Liver (tissue), 8 donors: ENCODE measurements at regions not wholly inside any gene's neighbourhood (a gene's known extent, or its start where the extent isn't known, plus 50 kb on each side); places are given as distances from the start of the nearest gene placed in this dataset.

Source experiments
- DNase-seq: peaks from one replicate; pipeline ENCODE4 v3.0.0-alpha.2; 2017; ENCODE audit warnings: low spot score
- H3K27ac ChIP-seq, 2 donors: one replicate each; pipeline ENCODE4 v1.7.0; 2013; ENCODE audit warnings: inconsistent platforms in 2 of 2, low read length in 2 of 2, control low read depth in 1 of 2, low read depth in 1 of 2, mild to moderate bottlenecking in 1 of 2
- H3K27me3 ChIP-seq, 4 donors: one replicate each; pipeline versions ENCODE4 v1.6.1 to v1.7.0; 2013; ENCODE audit warnings: low read length in 3 of 4, inconsistent platforms in 1 of 4, mild to moderate bottlenecking in 1 of 4, moderate library complexity in 1 of 4; ENCODE audit not compliant: control insufficient read depth in 4 of 4, insufficient read depth in 4 of 4
- H3K36me3 ChIP-seq, 4 donors: one replicate each; pipeline versions ENCODE4 v1.6.1 to v1.7.0; 2013; ENCODE audit warnings: low read length in 3 of 4, mild to moderate bottlenecking in 3 of 4, low read depth in 1 of 4, moderate library complexity in 1 of 4; ENCODE audit not compliant: control insufficient read depth in 4 of 4, insufficient read depth in 3 of 4
- H3K4me1 ChIP-seq, 4 donors: one replicate each; pipeline versions ENCODE4 v1.6.1 to v1.7.0; 2013; ENCODE audit warnings: low read length in 3 of 4, mild to moderate bottlenecking in 3 of 4, moderate library complexity in 1 of 4; ENCODE audit not compliant: control insufficient read depth in 4 of 4, insufficient read depth in 4 of 4
- H3K4me3 ChIP-seq, 3 donors: one replicate each; pipeline versions ENCODE4 v1.6.1 to v1.7.0; 2013; ENCODE audit warnings: low read length in 3 of 3, control low read depth in 1 of 3, low read depth in 1 of 3, mild to moderate bottlenecking in 1 of 3
- H3K9ac ChIP-seq, 2 donors: one replicate each; pipeline ENCODE4 v1.7.0; 2013; ENCODE audit warnings: low read length in 2 of 2, mild to moderate bottlenecking in 2 of 2, moderate library complexity in 2 of 2, control low read depth in 1 of 2, low read depth in 1 of 2
- H3K9me3 ChIP-seq, 4 donors: one replicate each; pipeline versions ENCODE4 v1.6.1 to v1.7.0; 2013; ENCODE audit warnings: low read length in 3 of 4; ENCODE audit not compliant: control insufficient read depth in 4 of 4
- EGR1 ChIP-seq, 2 donors: IDR thresholded peaks; 2 replicates each; pipeline ENCODE4 v1.6.1; 2016 to 2018; ENCODE audit warnings: antibody characterized with exemption in 2 of 2, low read depth in 2 of 2
- FOXA1 ChIP-seq: IDR thresholded peaks from 2 replicates; pipeline ENCODE4 v1.6.1; 2016; ENCODE audit warnings: antibody characterized with exemption
- FOXA2 ChIP-seq: IDR thresholded peaks from 2 replicates; pipeline ENCODE4 v1.6.1; 2016; ENCODE audit warnings: antibody characterized with exemption
- HNF4A ChIP-seq, 2 donors: conservative IDR thresholded peaks; 2 replicates each; pipeline ENCODE4 v1.6.1; 2016; ENCODE audit warnings: antibody characterized with exemption in 2 of 2, mild to moderate bottlenecking in 2 of 2
- HNF4G ChIP-seq: IDR thresholded peaks from 2 replicates; pipeline ENCODE4 v1.6.1; 2016; ENCODE audit warnings: antibody characterized with exemption
- JUND ChIP-seq, 2 donors: IDR thresholded peaks; 2 replicates each; pipeline ENCODE4 v1.6.1; 2016; ENCODE audit warnings: antibody characterized with exemption in 2 of 2
- RAD21 ChIP-seq, 2 donors: IDR thresholded peaks; 2 replicates each; pipeline ENCODE4 v1.6.1; 2016; ENCODE audit warnings: antibody characterized with exemption in 2 of 2, mild to moderate bottlenecking in 2 of 2
- RXRA ChIP-seq, 2 donors: IDR thresholded peaks; 2 replicates each; pipeline ENCODE4 v1.6.1; 2017 to 2018; ENCODE audit warnings: antibody characterized with exemption in 2 of 2, mild to moderate bottlenecking in 1 of 2
- SP1 ChIP-seq: IDR thresholded peaks from 2 replicates; pipeline ENCODE4 v1.6.1; 2018; ENCODE audit warnings: antibody characterized with exemption, mild to moderate bottlenecking
- YY1 ChIP-seq: IDR thresholded peaks from 2 replicates; pipeline ENCODE4 v1.6.1; 2016; ENCODE audit warnings: antibody characterized with exemption, mild to moderate bottlenecking
- WGBS: extraction: QIAGEN DNeasy Blood & Tissue Kit; methylation state at CpG from one replicate; pipeline ENCODE4 v1.1.7; 2013; 5-methylcytosine and 5-hydroxymethylcytosine counted together
- TF ChIP-seq, protein P1 (sequence below): IDR thresholded peaks from 2 replicates; pipeline ENCODE4 v1.6.1; 2016; ENCODE audit warnings: antibody characterized with exemption, mild to moderate bottlenecking
- TF ChIP-seq, protein P2 (sequence below): fragments of 150-350 bp; IDR thresholded peaks from 2 replicates; pipeline ENCODE4 v1.5.1; 2017; ENCODE audit warnings: improper control_type of control experiment, low read depth, low read length; ENCODE audit not compliant: missing input control
- TF ChIP-seq, protein P3 (sequence below): IDR thresholded peaks from 2 replicates; pipeline ENCODE4 v1.6.1; 2016; ENCODE audit warnings: antibody characterized with exemption
- donor health status: healthy.
- donor health status: healthy.
- donor health status: healthy.
- donor health status: healthy.
- donor health status: healthy.

DNA sequence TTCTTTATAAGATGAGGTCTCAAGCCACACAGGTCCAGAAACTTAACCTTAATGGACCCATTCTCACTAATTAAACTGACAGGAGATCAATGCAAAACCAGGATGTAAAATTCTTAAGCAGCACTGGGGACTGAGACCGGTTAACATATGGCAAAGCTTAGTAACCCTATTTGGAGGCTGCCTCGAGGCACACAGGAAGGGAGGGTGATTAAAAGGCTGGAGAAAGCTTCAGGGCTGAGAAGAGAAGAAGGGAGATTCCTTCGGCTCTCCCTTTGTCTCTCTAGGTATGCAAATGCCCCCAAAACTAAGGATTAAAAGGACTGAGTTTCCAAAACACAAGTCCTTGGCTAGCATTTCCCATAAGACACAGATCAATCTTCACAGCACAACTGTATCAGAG lies 120.8 kb upstream of the DSCAM start:
- H3K27me3 ChIP-seq: peaks cover 0 to 5% (median 0%) of the 10 kb centered on the region in 4 donors
- H3K4me3 ChIP-seq: no peak overlapping the region
- WGBS: 40% methylated on average over 3 of the region's 3 CpGs
- TF ChIP-seq FOXA2 (no peak), EGR1 (IDR thresholded peaks at IDR 0.05; ENCODE audit: low read depth in 2 of 2) (no peak), RXRA (IDR thresholded peaks at IDR 0.05) (no peak), YY1 (no peak), SP1 (no peak)
- TF ChIP-seq, protein P1, sequence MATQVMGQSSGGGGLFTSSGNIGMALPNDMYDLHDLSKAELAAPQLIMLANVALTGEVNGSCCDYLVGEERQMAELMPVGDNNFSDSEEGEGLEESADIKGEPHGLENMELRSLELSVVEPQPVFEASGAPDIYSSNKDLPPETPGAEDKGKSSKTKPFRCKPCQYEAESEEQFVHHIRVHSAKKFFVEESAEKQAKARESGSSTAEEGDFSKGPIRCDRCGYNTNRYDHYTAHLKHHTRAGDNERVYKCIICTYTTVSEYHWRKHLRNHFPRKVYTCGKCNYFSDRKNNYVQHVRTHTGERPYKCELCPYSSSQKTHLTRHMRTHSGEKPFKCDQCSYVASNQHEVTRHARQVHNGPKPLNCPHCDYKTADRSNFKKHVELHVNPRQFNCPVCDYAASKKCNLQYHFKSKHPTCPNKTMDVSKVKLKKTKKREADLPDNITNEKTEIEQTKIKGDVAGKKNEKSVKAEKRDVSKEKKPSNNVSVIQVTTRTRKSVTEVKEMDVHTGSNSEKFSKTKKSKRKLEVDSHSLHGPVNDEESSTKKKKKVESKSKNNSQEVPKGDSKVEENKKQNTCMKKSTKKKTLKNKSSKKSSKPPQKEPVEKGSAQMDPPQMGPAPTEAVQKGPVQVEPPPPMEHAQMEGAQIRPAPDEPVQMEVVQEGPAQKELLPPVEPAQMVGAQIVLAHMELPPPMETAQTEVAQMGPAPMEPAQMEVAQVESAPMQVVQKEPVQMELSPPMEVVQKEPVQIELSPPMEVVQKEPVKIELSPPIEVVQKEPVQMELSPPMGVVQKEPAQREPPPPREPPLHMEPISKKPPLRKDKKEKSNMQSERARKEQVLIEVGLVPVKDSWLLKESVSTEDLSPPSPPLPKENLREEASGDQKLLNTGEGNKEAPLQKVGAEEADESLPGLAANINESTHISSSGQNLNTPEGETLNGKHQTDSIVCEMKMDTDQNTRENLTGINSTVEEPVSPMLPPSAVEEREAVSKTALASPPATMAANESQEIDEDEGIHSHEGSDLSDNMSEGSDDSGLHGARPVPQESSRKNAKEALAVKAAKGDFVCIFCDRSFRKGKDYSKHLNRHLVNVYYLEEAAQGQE: no peak
- H3K9me3 ChIP-seq: no peaks in the 10 kb centered on the region
- DNase-seq: no peak
- H3K9ac ChIP-seq: no peak overlapping the region
- no peaks in the 10 kb centered on the region for H3K4me1 ChIP-seq
- no peak overlapping the region for H3K27ac ChIP-seq
- H3K36me3 ChIP-seq: no peaks in the 10 kb centered on the region

DNA sequence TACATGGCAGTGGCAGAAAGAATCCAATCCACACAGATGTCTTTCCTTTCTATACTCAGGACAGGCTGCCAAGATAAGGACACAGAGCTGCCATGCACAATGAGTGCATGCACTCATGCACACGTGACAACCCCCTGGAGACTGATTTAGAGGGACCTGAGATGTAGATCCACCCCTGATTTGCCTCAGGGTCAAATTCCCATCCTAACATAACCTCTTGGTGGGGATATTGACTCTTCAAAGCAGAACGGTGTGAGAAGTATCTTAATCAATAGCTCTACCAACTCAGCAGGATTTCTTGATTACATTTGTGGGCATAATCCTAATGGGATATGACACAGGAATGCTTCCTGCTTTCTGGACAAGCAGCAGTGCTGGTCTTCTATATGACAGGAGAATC lies 125.2 kb upstream of the DSCAM start:
- DNase-seq: no peak
- no peak overlapping the region for H3K27ac ChIP-seq
- H3K36me3 ChIP-seq: no peaks in the 10 kb centered on the region
- H3K9me3 ChIP-seq: peaks cover 0 to 4% (median 0%) of the 10 kb centered on the region in 4 donors
- TF ChIP-seq HNF4G (no peak), JUND (IDR thresholded peaks at IDR 0.05) (no peak), HNF4A (conservative IDR thresholded peaks at IDR 0.05) (no peak), SP1 (no peak)
- TF ChIP-seq, protein P2, sequence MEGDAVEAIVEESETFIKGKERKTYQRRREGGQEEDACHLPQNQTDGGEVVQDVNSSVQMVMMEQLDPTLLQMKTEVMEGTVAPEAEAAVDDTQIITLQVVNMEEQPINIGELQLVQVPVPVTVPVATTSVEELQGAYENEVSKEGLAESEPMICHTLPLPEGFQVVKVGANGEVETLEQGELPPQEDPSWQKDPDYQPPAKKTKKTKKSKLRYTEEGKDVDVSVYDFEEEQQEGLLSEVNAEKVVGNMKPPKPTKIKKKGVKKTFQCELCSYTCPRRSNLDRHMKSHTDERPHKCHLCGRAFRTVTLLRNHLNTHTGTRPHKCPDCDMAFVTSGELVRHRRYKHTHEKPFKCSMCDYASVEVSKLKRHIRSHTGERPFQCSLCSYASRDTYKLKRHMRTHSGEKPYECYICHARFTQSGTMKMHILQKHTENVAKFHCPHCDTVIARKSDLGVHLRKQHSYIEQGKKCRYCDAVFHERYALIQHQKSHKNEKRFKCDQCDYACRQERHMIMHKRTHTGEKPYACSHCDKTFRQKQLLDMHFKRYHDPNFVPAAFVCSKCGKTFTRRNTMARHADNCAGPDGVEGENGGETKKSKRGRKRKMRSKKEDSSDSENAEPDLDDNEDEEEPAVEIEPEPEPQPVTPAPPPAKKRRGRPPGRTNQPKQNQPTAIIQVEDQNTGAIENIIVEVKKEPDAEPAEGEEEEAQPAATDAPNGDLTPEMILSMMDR: no peak
- no peak overlapping the region for H3K4me3 ChIP-seq
- peaks cover 0 to 7% (median 0%) of the 10 kb centered on the region in 4 donors for H3K27me3 ChIP-seq
- H3K4me1 ChIP-seq: no peaks in the 10 kb centered on the region
- 38% methylated on average over 2 of the region's 2 CpGs for WGBS
- H3K9ac ChIP-seq: no peak overlapping the region

DNA sequence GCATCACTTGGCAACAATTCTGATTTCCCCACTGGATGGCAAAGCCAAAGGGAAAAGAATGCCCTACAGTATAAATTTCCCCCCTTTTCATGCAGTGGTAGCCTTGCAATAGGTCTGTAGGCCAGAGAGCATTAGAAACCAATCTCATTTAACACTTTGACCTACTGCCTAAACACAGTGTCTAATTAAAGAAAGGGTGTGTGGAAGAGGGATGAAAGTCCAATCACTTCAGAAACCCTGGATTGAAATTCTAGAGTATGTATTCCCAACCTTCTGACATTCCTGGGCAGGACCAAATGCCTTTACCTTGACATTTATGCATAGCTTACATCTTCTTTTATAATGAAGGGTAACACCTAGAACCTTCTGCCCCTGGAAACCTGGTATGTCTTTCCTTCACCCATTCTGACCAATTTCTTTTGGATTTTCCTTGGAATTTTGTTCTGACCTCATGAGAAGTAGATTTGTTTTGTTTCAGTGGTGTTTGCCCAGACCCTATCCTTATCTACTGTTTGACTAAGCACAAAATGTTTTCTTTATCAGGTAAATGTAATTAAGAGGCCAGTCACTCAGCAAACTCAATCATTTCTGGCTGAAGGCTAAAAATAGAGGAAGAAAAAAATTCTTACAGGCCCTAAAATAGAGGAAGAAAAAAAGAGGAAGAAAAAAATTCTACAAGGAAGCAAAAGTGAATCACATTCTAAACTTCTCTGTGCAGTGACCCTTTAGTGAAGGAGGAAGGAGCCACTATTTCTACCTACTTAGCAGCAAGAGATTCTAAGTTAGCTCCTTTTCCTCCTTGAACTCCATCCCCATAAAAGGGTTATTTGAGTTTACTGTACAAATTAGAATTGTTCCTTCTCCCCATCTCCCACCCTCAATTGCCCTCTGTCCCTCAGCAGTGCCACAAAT lies 129.5 kb upstream of the DSCAM start:
- H3K9me3 ChIP-seq: peaks cover 0 to 5% (median 1%) of the 10 kb centered on the region in 4 donors
- no peaks in the 10 kb centered on the region for H3K4me1 ChIP-seq
- peaks cover 0 to 5% (median 0%) of the 10 kb centered on the region in 4 donors for H3K27me3 ChIP-seq
- TF ChIP-seq, protein P3, sequence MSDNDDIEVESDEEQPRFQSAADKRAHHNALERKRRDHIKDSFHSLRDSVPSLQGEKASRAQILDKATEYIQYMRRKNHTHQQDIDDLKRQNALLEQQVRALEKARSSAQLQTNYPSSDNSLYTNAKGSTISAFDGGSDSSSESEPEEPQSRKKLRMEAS: no peak
- TF ChIP-seq RAD21 (IDR thresholded peaks at IDR 0.05) (no peak), FOXA2 (no peak), EGR1 (IDR thresholded peaks at IDR 0.05; ENCODE audit: low read depth in 2 of 2) (no peak), RXRA (IDR thresholded peaks at IDR 0.05) (no peak), HNF4A (conservative IDR thresholded peaks at IDR 0.05) (no peak), FOXA1 (no peak), SP1 (no peak)
- no peaks in the 10 kb centered on the region for H3K36me3 ChIP-seq
- no peak overlapping the region for H3K27ac ChIP-seq
- no peak overlapping the region for H3K4me3 ChIP-seq
- H3K9ac ChIP-seq: no peak overlapping the region
- DNase-seq: no peak
